ENCODE measurements at regions not wholly inside any gene's neighbourhood (a gene's known extent, or its start where the extent isn't known, plus 50 kb on each side); places are given as distances from the start of the nearest gene placed in this dataset.

DNA sequence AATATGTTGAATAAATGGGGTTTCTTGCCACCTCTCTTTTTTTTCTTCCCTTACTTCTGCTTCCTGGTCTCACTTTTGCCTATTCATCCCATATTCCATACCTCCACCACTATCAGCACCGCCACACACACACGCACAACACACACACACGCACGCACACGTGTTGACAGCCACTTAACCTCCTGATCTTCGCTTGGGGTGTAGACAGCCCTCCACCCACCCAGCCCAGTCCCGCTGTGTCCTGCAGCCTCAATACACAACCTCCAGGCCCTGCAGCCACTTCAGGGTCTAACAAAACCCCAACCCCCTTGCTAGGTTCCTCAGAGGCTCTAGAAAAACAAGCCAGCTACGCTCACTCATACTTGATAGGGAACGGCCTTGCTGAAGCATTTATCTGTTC, 72.3 kb downstream of the LINC00237 start:
- H3K79me2 ChIP-seq (ENCODE audit: insufficient read depth, low read depth), result no peaks in the 10 kb centered on the region
- no peak overlapping the region for H3K4me2 ChIP-seq
- H3K9ac ChIP-seq, result no peak overlapping the region
- no peaks in the 10 kb centered on the region for H3K27me3 ChIP-seq (ENCODE audit: insufficient read depth, low read depth)
- no peaks in the 10 kb centered on the region for H3K36me3 ChIP-seq (ENCODE audit: insufficient read depth)
- TF ChIP-seq, protein P1, sequence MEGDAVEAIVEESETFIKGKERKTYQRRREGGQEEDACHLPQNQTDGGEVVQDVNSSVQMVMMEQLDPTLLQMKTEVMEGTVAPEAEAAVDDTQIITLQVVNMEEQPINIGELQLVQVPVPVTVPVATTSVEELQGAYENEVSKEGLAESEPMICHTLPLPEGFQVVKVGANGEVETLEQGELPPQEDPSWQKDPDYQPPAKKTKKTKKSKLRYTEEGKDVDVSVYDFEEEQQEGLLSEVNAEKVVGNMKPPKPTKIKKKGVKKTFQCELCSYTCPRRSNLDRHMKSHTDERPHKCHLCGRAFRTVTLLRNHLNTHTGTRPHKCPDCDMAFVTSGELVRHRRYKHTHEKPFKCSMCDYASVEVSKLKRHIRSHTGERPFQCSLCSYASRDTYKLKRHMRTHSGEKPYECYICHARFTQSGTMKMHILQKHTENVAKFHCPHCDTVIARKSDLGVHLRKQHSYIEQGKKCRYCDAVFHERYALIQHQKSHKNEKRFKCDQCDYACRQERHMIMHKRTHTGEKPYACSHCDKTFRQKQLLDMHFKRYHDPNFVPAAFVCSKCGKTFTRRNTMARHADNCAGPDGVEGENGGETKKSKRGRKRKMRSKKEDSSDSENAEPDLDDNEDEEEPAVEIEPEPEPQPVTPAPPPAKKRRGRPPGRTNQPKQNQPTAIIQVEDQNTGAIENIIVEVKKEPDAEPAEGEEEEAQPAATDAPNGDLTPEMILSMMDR (conservative IDR thresholded peaks at IDR 0.05; ENCODE audit: low read depth, low read length), result no peak
- H3K4me3 ChIP-seq (IDR thresholded peaks at IDR 0.05; ENCODE audit: insufficient read depth, low read depth, low read length), result no peak overlapping the region
- no peaks in the 10 kb centered on the region for H3K4me1 ChIP-seq (ENCODE audit: low read depth, poor library complexity, severe bottlenecking)
- H3K27ac ChIP-seq, result no peak overlapping the region
- no peak overlapping the region for H2AFZ ChIP-seq (ENCODE audit: low read depth)
- H4K20me1 ChIP-seq (ENCODE audit: insufficient read depth), result no peaks in the 10 kb centered on the region

GRCh38 chr20:21031666-21032065, 74.5 kb downstream of the LINC00237 start:
- Histone ChIP-seq H3K27me3 (ENCODE audit: insufficient read depth, low read depth) (no peaks in the 10 kb centered on the region), H3K4me3 (IDR thresholded peaks at IDR 0.05; ENCODE audit: insufficient read depth, low read depth, low read length) (no peak overlapping the region), H4K20me1 (ENCODE audit: insufficient read depth) (no peaks in the 10 kb centered on the region), H3K4me2 (no peak overlapping the region), H3K79me2 (ENCODE audit: insufficient read depth, low read depth) (no peaks in the 10 kb centered on the region), H2AFZ (ENCODE audit: low read depth) (no peak overlapping the region), H3K36me3 (ENCODE audit: insufficient read depth) (no peaks in the 10 kb centered on the region), H3K27ac (no peak overlapping the region), H3K4me1 (ENCODE audit: low read depth, poor library complexity, severe bottlenecking) (no peaks in the 10 kb centered on the region), H3K9ac (no peak overlapping the region)
- TF ChIP-seq, protein P1 (conservative IDR thresholded peaks at IDR 0.05; ENCODE audit: low read depth, low read length), result no peak

GRCh38 chr20:21029341-21029740, 76.8 kb downstream of the LINC00237 start:
- Histone ChIP-seq H3K4me3 (IDR thresholded peaks at IDR 0.05; ENCODE audit: insufficient read depth, low read depth, low read length) (no peak overlapping the region), H3K9ac (no peak overlapping the region), H3K79me2 (ENCODE audit: insufficient read depth, low read depth) (no peaks in the 10 kb centered on the region), H3K4me1 (ENCODE audit: low read depth, poor library complexity, severe bottlenecking) (no peaks in the 10 kb centered on the region), H3K27me3 (ENCODE audit: insufficient read depth, low read depth) (no peaks in the 10 kb centered on the region), H3K36me3 (ENCODE audit: insufficient read depth) (no peaks in the 10 kb centered on the region), H2AFZ (ENCODE audit: low read depth) (no peak overlapping the region), H3K4me2 (no peak overlapping the region), H3K27ac (no peak overlapping the region), H4K20me1 (ENCODE audit: insufficient read depth) (no peaks in the 10 kb centered on the region)
- TF ChIP-seq, protein P1 (conservative IDR thresholded peaks at IDR 0.05; ENCODE audit: low read depth, low read length), result no peak

- TF ChIP-seq, protein P1 (conservative IDR thresholded peaks at IDR 0.05; ENCODE audit: low read depth, low read length), result no peak
- H3K27me3 ChIP-seq (ENCODE audit: insufficient read depth, low read depth), result no peaks in the 10 kb centered on the region
- H3K79me2 ChIP-seq (ENCODE audit: insufficient read depth, low read depth), result no peaks in the 10 kb centered on the region
- H3K4me3 ChIP-seq (IDR thresholded peaks at IDR 0.05; ENCODE audit: insufficient read depth, low read depth, low read length), result no peak overlapping the region
- no peak overlapping the region for H3K27ac ChIP-seq
- no peak overlapping the region for H3K9ac ChIP-seq
- no peaks in the 10 kb centered on the region for H4K20me1 ChIP-seq (ENCODE audit: insufficient read depth)
- no peaks in the 10 kb centered on the region for H3K4me1 ChIP-seq (ENCODE audit: low read depth, poor library complexity, severe bottlenecking)
- H2AFZ ChIP-seq (ENCODE audit: low read depth), result no peak overlapping the region
- H3K36me3 ChIP-seq (ENCODE audit: insufficient read depth), result no peaks in the 10 kb centered on the region
- no peak overlapping the region for H3K4me2 ChIP-seq
These were observed 77.2 kb downstream of the LINC00237 start for GRCh38 chr20:21028921-21029320.
